Dermis microvascular lymphatic vessel endothelial cell (primary cell): ENCODE measurements at regions not wholly inside any gene's neighbourhood (a gene's known extent, or its start where the extent isn't known, plus 50 kb on each side); places are given as distances from the start of the nearest gene placed in this dataset.
A peak's percentile ranks its signal among the peaks of the same experiment; 100 is the strongest.
"Not testable (repeated sequence)": the region's sequence is repeated elsewhere in the genome, so short reads cannot be mapped to it uniquely, and the experiment has no call there.

ENCODE experiments used
- DNase-seq, 2 donors: peaks; one replicate each; pipeline versions ENCODE4 v3.0.0 to v3.0.0-alpha.2; 2010; ENCODE audit warnings: low read depth in 2 of 2

- no peak for DNase-seq
Measured at GRCh38 chr22:22697377-22698117, 53.1 kb downstream of the GGTLC2 start.

DNA sequence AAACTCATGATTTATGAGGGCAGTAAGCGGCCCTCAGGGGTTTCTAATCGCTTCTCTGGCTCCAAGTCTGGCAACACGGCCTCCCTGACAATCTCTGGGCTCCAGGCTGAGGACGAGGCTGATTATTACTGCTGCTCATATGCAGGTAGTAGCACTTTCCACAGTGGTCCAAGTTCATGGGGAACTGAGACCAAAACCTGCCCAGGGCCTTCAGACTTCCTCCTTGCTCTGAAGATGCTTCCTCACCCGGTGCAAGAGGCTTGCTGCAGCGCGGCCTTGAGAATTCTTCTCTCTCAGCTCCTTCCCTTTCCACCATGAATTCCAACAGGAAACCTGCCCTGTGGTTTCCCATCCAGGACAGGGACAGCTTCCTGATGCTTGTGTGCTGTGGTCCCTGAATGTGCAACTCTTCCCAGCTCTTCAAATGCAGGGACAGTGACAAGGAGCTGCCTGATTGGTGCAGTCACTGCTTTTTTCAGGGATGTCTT is 53.9 kb downstream of the GGTLC2 start:
- DNase-seq, result no peak

GRCh38 chr22:22700631-22701030 is 56.2 kb downstream of the GGTLC2 start:
- no peak for DNase-seq

- DNase-seq, result not testable (repeated sequence)
Measured at GRCh38 chr22:22701557-22701956, 57.1 kb downstream of the GGTLC2 start.

DNA sequence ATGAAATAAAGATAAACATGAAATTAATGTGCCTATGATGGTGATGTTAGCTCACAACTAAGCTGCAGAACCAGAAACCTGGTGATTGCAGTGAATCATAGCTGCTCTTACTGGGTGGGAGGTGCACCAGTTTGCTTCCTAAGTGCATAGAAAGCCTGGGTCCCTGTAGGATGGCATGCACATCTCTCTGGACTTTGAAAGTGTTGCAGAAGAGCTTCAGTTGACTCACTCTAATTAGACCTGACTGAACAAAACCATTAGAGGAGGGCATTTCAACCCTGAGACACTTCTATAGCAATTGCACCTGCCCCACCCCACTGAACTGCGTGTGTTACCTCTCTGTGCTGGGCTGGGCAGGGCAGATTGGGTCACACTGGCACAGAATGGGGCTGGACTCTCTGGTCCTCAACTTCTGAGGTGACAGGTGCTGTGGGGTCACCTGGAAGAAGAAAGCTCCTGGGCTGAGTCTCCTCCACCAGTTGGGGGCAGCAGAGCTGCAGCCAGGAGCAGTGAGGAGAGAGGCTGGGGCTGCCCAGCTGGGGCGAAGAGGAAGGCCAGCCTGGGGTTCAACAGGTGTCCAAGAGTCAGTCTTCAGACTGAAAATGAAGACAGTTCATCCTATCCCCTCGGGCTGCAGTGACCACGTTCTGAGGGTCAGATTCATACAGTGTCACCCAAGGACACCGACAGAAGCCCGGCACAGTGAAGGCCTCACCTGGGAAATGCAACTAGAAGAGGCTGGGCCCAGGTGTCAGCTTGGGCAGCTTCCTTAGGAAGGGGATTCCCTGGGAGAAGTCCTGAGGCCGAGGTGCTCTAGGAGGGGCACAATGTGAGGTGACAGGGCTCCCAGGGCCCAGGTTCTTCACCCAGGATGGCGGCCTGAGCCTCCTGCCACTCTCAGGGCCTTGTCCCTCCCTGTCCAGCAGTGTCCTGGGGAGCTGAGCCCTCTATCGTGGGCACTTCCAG is 58.1 kb downstream of the GGTLC2 start:
- DNase-seq, result no peak

DNA sequence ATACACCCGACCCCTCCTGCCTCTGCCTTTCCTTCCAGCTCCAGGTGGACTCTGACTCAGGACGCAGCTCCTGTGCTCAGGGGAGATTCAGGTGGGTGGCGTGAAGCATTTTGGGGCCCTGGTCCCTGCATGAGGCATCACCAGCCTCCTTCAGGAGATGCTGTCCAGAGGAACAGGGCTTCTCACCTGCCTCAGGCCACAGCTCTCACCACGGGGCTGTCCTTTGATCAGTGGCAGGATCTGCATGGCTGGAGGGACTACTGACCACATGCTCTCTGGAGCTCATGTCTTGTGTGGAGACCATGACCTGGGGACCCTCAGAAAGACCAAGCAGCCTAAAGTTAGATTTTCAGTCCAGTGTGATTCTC is 58.8 kb downstream of the GGTLC2 start:
- no peak for DNase-seq

DNA sequence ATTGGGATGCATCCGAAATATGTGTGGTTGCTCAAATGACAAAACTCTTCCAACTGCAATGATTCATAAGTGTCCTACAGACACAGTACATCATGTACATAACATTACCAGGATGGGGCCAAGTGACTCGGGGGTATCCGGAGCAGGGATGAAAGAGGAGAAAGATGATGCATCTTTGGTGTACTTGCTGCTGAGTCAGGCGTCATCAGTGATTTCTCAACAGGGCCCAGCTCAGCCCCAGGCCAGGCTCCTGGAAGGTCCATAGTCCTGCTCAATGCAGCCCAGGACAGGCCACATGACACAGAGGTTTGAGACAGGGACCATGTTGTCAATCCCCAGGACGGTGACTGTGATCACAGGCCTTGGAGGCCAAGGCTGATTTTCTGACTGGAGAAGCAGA is 59.3 kb downstream of the GGTLC2 start:
- DNase-seq, result no peak

- DNase-seq, result no peak
Measured at GRCh38 chr22:22704156-22704946, 59.9 kb downstream of the GGTLC2 start.

DNA sequence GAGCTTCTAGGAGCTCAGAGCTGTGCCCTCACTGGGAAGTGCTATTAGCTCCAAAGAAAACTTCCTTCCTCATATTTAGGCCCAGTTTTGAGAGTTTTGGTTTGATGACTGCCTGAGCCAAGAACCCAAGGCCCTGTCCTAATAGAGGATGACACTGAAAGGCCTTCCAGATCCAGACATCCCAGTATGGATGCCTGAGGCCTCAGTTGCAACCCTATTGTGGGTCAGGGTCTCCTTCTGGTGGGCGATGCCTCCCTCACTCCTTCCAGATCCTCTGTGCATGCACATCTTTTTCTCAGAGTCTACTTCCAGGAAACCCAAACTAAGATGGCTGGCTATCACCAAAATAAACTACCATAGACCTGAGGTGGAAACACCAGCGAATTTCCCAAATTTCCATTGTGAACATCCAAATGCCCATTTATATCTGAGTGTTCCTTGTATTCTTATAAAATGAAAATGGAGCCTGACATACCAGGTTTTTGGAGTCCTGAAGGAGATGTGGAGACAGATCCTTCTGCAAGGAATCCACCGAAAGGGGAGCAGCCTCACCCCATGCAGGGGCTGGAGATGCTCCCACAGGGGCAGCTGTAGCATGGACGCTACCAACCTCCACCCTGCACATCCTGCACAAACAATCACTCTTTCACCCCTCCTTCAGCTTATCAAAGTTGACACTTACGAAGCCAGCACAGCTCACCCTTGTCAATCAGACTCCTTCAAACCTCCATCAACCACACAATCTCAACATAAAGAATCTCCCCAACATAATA is 61.1 kb downstream of the GGTLC2 start:
- no peak for DNase-seq

DNA sequence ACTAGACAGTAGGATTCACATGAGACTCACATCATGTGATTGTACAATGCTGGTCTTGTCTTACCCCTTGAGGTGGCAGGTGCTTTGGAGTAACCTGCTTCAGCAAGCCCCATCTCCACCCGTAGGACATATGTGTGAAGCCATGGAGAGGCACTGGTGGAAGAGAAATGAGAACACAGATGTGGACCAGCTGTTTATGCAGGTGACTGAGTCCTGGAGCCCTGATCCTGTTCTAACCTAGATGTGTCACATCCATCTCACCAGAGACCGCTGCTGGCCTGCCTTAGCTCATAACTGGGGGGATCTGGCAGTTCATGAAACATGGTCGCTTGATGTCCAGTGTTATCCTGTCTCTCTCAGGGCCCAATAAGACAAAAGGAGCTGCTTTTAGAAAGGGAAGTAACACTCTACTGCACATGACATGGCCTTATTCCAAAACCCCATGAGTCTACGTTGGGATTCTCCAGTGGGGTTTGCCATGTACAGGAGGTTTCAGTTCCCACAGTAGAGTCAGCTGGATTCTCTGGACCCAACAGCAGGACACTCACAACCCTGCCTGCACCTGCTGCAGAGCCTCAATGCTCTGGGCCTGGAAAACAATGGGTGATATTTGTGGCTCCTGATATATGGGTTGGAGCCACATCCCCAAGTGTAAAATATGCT is 62.0 kb downstream of the GGTLC2 start:
- DNase-seq, result no peak

DNA sequence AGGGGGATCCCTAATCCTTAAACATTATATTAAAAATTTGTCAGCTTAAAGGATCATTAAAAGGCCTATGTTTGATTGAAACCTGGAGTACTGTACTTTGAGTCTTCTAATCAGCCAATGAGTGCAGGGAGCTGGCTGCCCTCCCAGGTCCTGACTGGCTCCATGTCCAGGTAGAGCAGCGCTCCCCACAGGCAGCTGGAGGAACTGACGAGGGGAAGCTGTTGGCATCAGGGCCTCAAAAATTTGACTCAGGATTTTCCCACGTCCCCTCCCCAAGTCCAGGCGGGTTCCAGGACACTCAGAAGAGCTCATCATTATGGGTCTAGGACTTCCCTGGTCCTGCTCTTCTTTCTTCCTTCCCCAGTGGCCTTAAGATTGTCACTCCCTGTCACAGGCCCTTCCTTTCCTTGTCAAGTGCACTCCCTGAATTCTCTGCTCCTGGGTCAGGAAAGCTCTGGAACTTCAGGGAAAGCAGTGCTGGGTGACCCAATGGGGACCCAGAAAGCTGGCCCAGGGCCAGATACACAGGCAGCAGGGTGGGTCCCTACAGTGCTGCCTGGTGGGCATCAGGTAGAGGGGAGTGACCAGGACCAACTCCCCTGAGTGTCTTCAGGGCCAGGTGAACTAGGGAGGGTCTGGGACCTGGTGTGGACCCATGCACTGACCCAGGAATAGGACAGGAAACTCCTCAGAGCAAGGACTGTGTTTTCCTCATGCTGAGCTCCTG is 65.5 kb downstream of the GGTLC2 start:
- no peak for DNase-seq

DNA sequence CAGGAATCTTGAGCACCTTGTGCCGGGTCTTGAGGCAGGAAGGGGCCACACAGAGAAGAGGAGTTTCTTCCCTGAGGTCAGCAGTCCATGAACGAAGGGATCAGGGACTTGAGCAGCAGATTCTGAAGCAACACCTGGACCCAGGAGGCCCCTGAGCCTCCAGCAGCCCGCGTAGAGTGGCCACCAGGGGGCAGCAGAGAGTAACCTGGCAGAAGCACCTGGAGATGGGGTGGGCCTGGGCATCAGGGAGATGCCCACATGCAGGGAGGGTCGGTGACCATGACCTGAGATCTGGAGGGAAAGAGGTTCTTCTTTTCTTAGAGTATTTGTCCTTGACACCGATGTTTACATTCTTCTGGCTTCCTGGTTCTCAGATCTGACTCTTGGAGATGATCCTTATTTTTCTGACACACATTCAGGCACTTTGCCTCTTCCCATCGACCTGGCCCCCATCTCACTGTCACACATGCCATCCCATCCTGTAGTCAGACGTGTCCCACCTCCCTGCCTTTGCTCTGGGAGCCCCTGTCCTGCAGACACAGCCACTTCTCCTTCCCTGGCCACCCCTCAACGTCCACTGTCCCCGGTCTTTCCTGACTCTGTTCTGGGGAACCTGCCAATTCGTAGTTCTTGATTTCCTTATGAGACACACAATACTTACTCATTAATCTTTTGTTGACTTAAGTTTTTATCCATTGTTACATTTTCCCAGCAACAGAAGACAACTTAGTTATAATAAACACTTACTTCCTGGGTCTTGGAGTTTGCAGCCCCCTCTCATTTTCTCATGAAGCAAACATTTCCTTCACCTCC is 66.5 kb downstream of the GGTLC2 start:
- peak; percentile 5 to 48 for DNase-seq

DNA sequence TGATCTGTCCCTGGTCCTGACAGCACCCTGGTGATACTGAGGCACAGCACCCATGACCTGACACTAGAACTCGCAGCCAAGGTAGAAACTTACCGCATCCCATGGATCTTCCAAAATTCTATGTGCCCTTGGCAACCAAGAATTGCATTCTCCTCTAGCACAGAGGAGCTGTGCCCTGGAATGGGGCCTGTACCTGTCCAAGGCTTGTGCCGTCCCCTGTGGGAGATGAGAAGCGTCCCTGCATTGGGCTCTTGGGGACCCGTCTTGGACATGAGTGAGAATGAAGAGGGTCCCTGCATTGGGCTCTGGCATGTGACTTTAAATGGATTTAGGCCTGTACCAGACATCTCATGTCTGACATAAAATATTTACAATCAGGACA is 67.1 kb downstream of the GGTLC2 start:
- no peak for DNase-seq

GRCh38 chr22:22712092-22712658 is 67.8 kb downstream of the GGTLC2 start:
- DNase-seq, result no peak

GRCh38 chr22:22712666-22713365 is 68.4 kb downstream of the GGTLC2 start:
- DNase-seq, result no peak

DNA sequence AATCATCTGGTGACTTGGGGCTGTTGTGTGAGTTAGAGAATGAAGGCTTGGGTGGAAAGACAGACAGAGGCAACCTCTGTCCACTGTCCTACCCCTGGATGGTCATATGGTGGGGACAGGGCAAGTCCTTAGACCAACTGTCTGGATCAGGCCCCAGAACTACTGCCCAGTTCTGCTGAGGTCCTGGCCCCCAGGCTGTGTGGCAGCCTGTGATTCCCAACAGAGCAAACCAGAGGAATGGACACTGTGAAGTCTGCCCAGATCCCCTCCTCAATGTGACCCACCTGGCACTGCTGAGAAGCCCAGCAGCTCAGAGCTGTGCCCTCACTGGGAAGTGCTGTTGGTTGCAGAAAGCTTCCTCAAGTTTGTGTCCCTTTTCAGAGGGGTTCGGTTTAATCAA is 69.0 kb downstream of the GGTLC2 start:
- DNase-seq, result no peak

- DNase-seq, result no peak
Measured at GRCh38 chr22:22714600-22715335, 70.4 kb downstream of the GGTLC2 start.
